Rectal smooth muscle tissue (tissue), 1 donor: ENCODE measurements at regions not wholly inside any gene's neighbourhood (a gene's known extent, or its start where the extent isn't known, plus 50 kb on each side); places are given as distances from the start of the nearest gene placed in this dataset.

ENCODE experiments used
- H3K27ac ChIP-seq: one replicate; pipeline ENCODE4 v1.7.0; 2013; ENCODE audit warnings: low read depth, low read length, inconsistent platforms
- H3K27me3 ChIP-seq: one replicate; pipeline ENCODE4 v1.7.0; 2013; ENCODE audit warnings: low read length; ENCODE audit not compliant: control insufficient read depth, insufficient read depth
- H3K36me3 ChIP-seq: one replicate; pipeline ENCODE4 v1.7.0; 2013; ENCODE audit warnings: low read length; ENCODE audit not compliant: control insufficient read depth, insufficient read depth
- H3K4me1 ChIP-seq: one replicate; pipeline ENCODE4 v1.7.0; 2013; ENCODE audit warnings: low read length; ENCODE audit not compliant: control insufficient read depth, insufficient read depth
- H3K4me3 ChIP-seq: one replicate; pipeline ENCODE4 v1.7.0; 2013; ENCODE audit warnings: low read length
- H3K9ac ChIP-seq: one replicate; pipeline ENCODE4 v1.7.0; 2013; ENCODE audit warnings: low read length

- H3K27me3 ChIP-seq, result no peaks in the 10 kb centered on the region
- no peak overlapping the region for H3K4me3 ChIP-seq
- no peak overlapping the region for H3K27ac ChIP-seq
- no peaks in the 10 kb centered on the region for H3K4me1 ChIP-seq
- H3K36me3 ChIP-seq, result no peaks in the 10 kb centered on the region
- no peak overlapping the region for H3K9ac ChIP-seq
Measured at GRCh38 chr5:85069659-85070640, 685.3 kb upstream of the EDIL3 start.

- Histone ChIP-seq H3K36me3 (no peaks in the 10 kb centered on the region), H3K27me3 (no peaks in the 10 kb centered on the region), H3K4me3 (no peak overlapping the region), H3K27ac (no peak overlapping the region), H3K9ac (no peak overlapping the region), H3K4me1 (no peaks in the 10 kb centered on the region)
Measured at GRCh38 chr5:85077581-85077980, 692.9 kb upstream of the EDIL3 start.

DNA sequence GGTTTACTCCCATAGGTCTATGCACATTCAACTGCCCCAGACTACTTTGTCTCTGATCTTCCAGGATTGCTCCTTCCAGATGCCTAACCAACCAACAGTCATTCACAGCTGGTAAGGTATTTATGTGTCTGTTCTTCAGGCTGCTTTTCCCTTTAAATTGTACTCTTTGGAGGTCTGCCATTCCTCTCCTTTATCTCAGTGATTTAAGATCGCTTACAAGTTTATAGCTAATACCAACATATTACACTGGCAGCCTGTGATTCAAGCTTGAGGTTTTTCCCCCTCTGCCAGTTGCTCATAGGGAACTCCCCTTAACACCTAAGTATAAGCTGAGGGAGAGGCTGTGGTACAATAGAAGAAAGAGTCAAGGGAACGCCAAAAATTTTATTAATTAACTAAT lies 711.7 kb upstream of the EDIL3 start:
- no peak overlapping the region for H3K9ac ChIP-seq
- H3K27me3 ChIP-seq, result no peaks in the 10 kb centered on the region
- no peaks in the 10 kb centered on the region for H3K36me3 ChIP-seq
- H3K27ac ChIP-seq, result no peak overlapping the region
- H3K4me1 ChIP-seq, result no peaks in the 10 kb centered on the region
- no peak overlapping the region for H3K4me3 ChIP-seq

DNA sequence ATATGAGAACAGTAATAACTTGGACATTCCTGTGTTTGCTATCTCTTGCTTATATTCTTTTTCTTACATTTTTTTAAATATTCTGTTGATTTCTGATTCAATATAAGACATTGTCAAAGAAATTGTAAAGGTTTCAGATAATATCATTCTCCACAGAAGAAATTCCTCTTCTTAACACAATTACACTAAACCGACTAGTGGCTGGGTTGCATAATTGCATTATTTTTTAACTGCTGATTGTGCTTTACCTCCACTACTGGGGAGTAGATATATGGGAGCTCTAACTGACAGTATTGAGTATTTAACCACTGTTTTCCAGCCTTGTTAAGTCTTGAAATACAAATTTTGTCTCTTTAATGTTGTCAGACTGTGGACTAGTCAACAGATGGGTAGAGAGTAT lies 723.8 kb upstream of the EDIL3 start:
- H3K27me3 ChIP-seq, result no peaks in the 10 kb centered on the region
- H3K4me1 ChIP-seq, result no peaks in the 10 kb centered on the region
- H3K9ac ChIP-seq, result no peak overlapping the region
- H3K27ac ChIP-seq, result no peak overlapping the region
- H3K36me3 ChIP-seq, result no peaks in the 10 kb centered on the region
- H3K4me3 ChIP-seq, result no peak overlapping the region

DNA sequence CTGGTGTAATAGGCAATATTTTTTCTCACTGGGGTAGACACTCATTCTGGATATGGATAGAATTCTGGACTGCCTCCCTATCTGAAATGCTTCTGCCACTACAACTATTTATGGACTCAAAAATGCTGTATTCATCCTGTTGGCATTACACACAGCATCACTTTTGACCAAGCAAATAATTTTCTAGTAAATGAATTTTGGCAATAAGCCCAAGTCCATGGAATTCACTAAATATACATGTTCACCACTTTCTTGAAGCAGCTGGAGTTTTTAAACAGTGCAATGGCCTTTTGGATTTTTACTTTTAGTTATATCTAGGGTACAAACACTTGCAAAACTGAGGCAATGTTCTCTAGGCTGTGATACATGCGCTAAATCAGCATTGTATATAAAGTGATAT lies 724.9 kb upstream of the EDIL3 start:
- Histone ChIP-seq H3K27me3 (no peaks in the 10 kb centered on the region), H3K36me3 (no peaks in the 10 kb centered on the region), H3K4me1 (no peaks in the 10 kb centered on the region), H3K4me3 (no peak overlapping the region), H3K27ac (no peak overlapping the region), H3K9ac (no peak overlapping the region)

GRCh38 chr5:85132269-85132668 lies 747.6 kb upstream of the EDIL3 start:
- no peaks in the 10 kb centered on the region for H3K27me3 ChIP-seq
- H3K4me1 ChIP-seq, result no peaks in the 10 kb centered on the region
- no peak overlapping the region for H3K27ac ChIP-seq
- no peak overlapping the region for H3K4me3 ChIP-seq
- H3K36me3 ChIP-seq, result no peaks in the 10 kb centered on the region
- H3K9ac ChIP-seq, result no peak overlapping the region

- Histone ChIP-seq H3K36me3 (no peaks in the 10 kb centered on the region), H3K4me1 (no peaks in the 10 kb centered on the region), H3K27ac (no peak overlapping the region), H3K27me3 (no peaks in the 10 kb centered on the region), H3K9ac (no peak overlapping the region), H3K4me3 (no peak overlapping the region)
Measured at GRCh38 chr5:85140471-85140870, 755.8 kb upstream of the EDIL3 start.

DNA sequence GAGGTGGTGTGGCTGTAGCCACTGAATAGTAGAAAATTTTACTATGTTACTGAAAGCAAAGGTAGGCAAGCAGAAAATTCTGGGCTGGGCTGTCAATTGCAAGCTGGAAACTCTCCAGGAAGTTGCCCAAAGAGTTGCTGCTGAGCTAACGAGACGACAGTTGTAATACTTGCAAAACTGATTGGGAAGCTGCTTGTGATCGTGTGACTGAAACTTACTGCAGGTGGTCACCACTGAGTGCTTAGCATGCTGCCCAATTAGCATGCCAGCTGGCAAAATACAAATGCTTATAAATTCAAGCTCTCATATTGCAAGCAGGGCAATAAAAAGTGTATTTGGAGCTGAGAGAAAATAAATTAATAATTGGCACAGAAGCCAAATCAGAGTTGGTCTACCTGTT lies 758.5 kb upstream of the EDIL3 start:
- no peak overlapping the region for H3K9ac ChIP-seq
- H3K36me3 ChIP-seq, result no peaks in the 10 kb centered on the region
- no peak overlapping the region for H3K4me3 ChIP-seq
- H3K27ac ChIP-seq, result no peak overlapping the region
- H3K4me1 ChIP-seq, result no peaks in the 10 kb centered on the region
- H3K27me3 ChIP-seq, result no peaks in the 10 kb centered on the region

- no peak overlapping the region for H3K9ac ChIP-seq
- H3K4me1 ChIP-seq, result no peaks in the 10 kb centered on the region
- H3K27ac ChIP-seq, result no peak overlapping the region
- no peak overlapping the region for H3K4me3 ChIP-seq
- no peaks in the 10 kb centered on the region for H3K27me3 ChIP-seq
- no peaks in the 10 kb centered on the region for H3K36me3 ChIP-seq
Measured at GRCh38 chr5:85148701-85149100, 764.0 kb upstream of the EDIL3 start.

- H3K27ac ChIP-seq, result no peak overlapping the region
- H3K4me1 ChIP-seq, result no peaks in the 10 kb centered on the region
- H3K9ac ChIP-seq, result no peak overlapping the region
- no peaks in the 10 kb centered on the region for H3K27me3 ChIP-seq
- H3K36me3 ChIP-seq, result no peaks in the 10 kb centered on the region
- H3K4me3 ChIP-seq, result no peak overlapping the region
Measured at GRCh38 chr5:85159395-85159794, 774.7 kb upstream of the EDIL3 start.

DNA sequence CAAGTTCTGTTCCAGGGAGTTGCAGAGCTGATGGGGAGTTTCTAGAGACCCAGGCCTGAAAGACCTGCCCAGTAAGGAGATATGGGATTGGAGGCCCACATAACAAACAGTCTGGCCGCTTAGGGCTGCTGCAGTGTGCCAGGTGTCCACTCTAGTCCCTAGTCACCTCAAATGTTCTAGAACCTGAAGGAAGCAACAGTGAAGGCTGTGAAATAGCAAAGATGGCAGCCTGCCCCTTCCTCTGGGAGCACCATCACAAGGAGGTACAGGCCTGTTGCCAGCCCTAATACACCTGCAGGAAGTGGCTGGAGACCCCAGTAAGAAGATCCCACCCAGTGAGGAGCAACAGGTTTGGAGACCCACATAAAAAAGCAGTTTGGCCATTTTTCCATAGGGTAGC lies 783.8 kb upstream of the EDIL3 start:
- Histone ChIP-seq H3K4me1 (no peaks in the 10 kb centered on the region), H3K36me3 (no peaks in the 10 kb centered on the region), H3K9ac (no peak overlapping the region), H3K4me3 (no peak overlapping the region), H3K27me3 (no peaks in the 10 kb centered on the region), H3K27ac (no peak overlapping the region)

- H3K36me3 ChIP-seq, result no peaks in the 10 kb centered on the region
- H3K4me3 ChIP-seq, result no peak overlapping the region
- H3K27me3 ChIP-seq, result no peaks in the 10 kb centered on the region
- no peaks in the 10 kb centered on the region for H3K4me1 ChIP-seq
- H3K9ac ChIP-seq, result no peak overlapping the region
- H3K27ac ChIP-seq, result no peak overlapping the region
Measured at GRCh38 chr5:85170183-85170582, 785.5 kb upstream of the EDIL3 start.

DNA sequence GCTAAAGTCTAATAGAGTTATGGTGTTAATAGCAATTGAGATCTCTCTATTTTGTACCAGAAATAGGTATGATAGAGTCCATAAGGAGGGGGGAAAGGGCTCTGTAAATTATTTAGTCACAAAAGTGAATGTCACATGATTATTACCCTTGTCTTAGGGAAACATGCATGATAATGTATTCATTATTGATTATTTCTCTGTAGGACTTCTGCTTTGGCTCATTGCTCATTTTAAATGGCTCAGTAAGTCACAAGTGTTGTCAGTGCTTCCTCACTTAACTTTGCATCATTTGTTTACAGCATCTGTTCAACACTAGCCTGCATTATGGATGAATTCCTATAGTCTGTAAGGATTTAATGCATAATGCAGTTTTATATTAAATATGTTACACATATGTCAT lies 788.8 kb upstream of the EDIL3 start:
- H3K9ac ChIP-seq, result no peak overlapping the region
- H3K4me3 ChIP-seq, result no peak overlapping the region
- no peaks in the 10 kb centered on the region for H3K27me3 ChIP-seq
- no peaks in the 10 kb centered on the region for H3K4me1 ChIP-seq
- H3K36me3 ChIP-seq, result no peaks in the 10 kb centered on the region
- no peak overlapping the region for H3K27ac ChIP-seq
